ENCODE measurements at regions not wholly inside any gene's neighbourhood (a gene's known extent, or its start where the extent isn't known, plus 50 kb on each side); places are given as distances from the start of the nearest gene placed in this dataset.

DNA sequence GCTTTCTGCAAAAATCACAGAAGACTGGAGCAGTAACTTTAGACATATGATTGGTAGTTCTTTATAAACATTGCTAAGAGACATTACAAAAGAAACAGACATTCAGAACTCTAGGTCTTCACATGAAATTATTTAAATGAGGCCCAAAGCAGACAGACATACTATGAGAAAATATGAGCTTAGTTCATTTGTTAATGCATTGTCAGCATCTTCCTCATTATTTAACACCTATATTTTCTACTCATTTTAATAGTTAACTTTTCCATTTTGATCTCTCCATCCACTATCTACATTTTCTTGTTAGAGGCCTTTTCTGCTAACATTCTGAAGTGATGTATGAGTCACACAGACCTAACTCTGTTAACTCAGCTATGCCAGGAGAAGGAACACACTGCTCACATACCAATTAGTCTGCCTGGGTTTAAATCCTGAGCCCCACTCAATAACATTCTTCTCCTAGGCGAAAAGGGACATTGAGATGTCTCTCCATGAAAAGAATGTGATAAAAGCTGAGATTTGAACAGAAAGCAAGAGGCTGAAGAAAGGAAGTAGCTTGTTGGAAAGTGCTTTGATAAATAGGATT, 400.3 kb upstream of the PKDCC start:
- TF ChIP-seq, protein P1, sequence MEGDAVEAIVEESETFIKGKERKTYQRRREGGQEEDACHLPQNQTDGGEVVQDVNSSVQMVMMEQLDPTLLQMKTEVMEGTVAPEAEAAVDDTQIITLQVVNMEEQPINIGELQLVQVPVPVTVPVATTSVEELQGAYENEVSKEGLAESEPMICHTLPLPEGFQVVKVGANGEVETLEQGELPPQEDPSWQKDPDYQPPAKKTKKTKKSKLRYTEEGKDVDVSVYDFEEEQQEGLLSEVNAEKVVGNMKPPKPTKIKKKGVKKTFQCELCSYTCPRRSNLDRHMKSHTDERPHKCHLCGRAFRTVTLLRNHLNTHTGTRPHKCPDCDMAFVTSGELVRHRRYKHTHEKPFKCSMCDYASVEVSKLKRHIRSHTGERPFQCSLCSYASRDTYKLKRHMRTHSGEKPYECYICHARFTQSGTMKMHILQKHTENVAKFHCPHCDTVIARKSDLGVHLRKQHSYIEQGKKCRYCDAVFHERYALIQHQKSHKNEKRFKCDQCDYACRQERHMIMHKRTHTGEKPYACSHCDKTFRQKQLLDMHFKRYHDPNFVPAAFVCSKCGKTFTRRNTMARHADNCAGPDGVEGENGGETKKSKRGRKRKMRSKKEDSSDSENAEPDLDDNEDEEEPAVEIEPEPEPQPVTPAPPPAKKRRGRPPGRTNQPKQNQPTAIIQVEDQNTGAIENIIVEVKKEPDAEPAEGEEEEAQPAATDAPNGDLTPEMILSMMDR (conservative IDR thresholded peaks at IDR 0.05; ENCODE audit: low read length): no peak
- TF ChIP-seq EZH2phosphoT487 (IDR thresholded peaks at IDR 0.05; ENCODE audit: borderline replicate concordance, low read depth, low read length): no peak
